HepG2 (cell line): ENCODE measurements at regions not wholly inside any gene's neighbourhood (a gene's known extent, or its start where the extent isn't known, plus 50 kb on each side); places are given as distances from the start of the nearest gene placed in this dataset.

ENCODE experiments used
- ATAC-seq: fragments of 200-7000 bp; cut with Tn5 transposase; 3 replicates; pipeline ENCODE4 v1.9.1; 2020; ENCODE audit warnings: mild to moderate bottlenecking, moderate library complexity
- BruUV-seq: library from RNA; stranded (reverse); fragments of 400-500 nt; replicated peaks from 2 replicates; lab custom pipeline; 2021; lab: Mats Ljungman, UMichigan
- CTCF ChIA-PET: fragments of 300-600 bp; formaldehyde crosslinking; extraction: SDS; loops from one replicate; lab custom pipeline; 2021; ENCODE audit warnings: low total read pairs, inconsistent platforms, low intra/inter-chr PET ratio; lab: Yijun Ruan, JAX
- POLR2A ChIA-PET: fragments of 350-600 bp; sonication (Branson Sonifier 250); formaldehyde crosslinking; loops from one replicate; lab custom pipeline; 2020; ENCODE audit warnings: antibody characterized with exemption, inconsistent platforms; lab: Yijun Ruan, JAX
- DNase-seq: peaks from one replicate; pipeline ENCODE4 v3.0.0-alpha.2; 2015; ENCODE audit warnings: low spot score
- FAIRE-seq: peaks from 3 replicates; lab custom pipeline; 2011; peaks lifted over from hg19 to GRCh38; lab: Jason Lieb, UNC
- H2AFZ ChIP-seq: one replicate; pipeline ENCODE4 v1.6.1; 2011; ENCODE audit warnings: low read length, inconsistent platforms
- H3K27ac ChIP-seq: fragments of 300-600 bp; 3 replicates; pipeline ENCODE4 v1.8.0; 2011; ENCODE audit warnings: mixed run types, mild to moderate bottlenecking, mixed read lengths, low read length, inconsistent platforms; ENCODE audit not compliant: insufficient read depth; ENCODE audit errors: extremely low read length
- H3K27me3 ChIP-seq, 2 experiments: fragments of 200-600 bp in 1 of 2; 2 replicates in 1 of 2; 3 replicates in 1 of 2; pipeline versions ENCODE4 v1.6.0 to v1.8.0; 2011; ENCODE audit warnings: low read length in 2 of 2, mild to moderate bottlenecking in 2 of 2, moderate library complexity in 2 of 2, inconsistent platforms in 1 of 2; ENCODE audit not compliant: insufficient read depth in 2 of 2, control insufficient read depth in 1 of 2
- H3K36me3 ChIP-seq, 2 experiments: fragments of 200-600 bp in 1 of 2; replicated peaks in 1 of 2; 2 replicates in 1 of 2; 3 replicates in 1 of 2; pipeline versions ENCODE4 v1.5.1 to v1.8.0; 2011; ENCODE audit warnings: low read length in 2 of 2, inconsistent platforms in 1 of 2; ENCODE audit not compliant: insufficient read depth in 2 of 2, control insufficient read depth in 1 of 2
- H3K4me1 ChIP-seq: 2 replicates; pipeline ENCODE4 v1.5.1; 2012; ENCODE audit warnings: low read length, inconsistent platforms; ENCODE audit not compliant: insufficient read depth
- H3K4me2 ChIP-seq: 2 replicates; pipeline ENCODE4 v1.6.0; 2011; ENCODE audit warnings: low read depth, low read length, inconsistent platforms
- H3K4me3 ChIP-seq, 3 experiments: fragments of 200-600 bp in 1 of 3; sonication (generic), shearing (Covaris generic) in 1 of 3; replicated peaks in 1 of 3; 2 replicates each; pipeline ENCODE4 v1.5.1; 2011 to 2016; ENCODE audit warnings: low read length in 3 of 3, inconsistent platforms in 2 of 3, low read depth in 2 of 3, mild to moderate bottlenecking in 2 of 3, control low read depth in 1 of 3, mixed read lengths in 1 of 3; ENCODE audit not compliant: insufficient read depth in 1 of 3
- H3K79me2 ChIP-seq: one replicate; pipeline ENCODE4 v1.6.1; 2011; ENCODE audit warnings: low read length, inconsistent platforms; ENCODE audit not compliant: insufficient read depth
- H3K9ac ChIP-seq: 2 replicates; pipeline ENCODE4 v1.6.0; 2011; ENCODE audit warnings: mild to moderate bottlenecking, low read depth, low read length, inconsistent platforms; ENCODE audit not compliant: insufficient read depth
- H3K9me3 ChIP-seq: 2 replicates; pipeline ENCODE4 v1.5.1; 2012; ENCODE audit warnings: mild to moderate bottlenecking, low read length
- H4K20me1 ChIP-seq: 2 replicates; pipeline ENCODE4 v1.6.0; 2011; ENCODE audit warnings: inconsistent platforms, mild to moderate bottlenecking, low read length, moderate library complexity; ENCODE audit not compliant: insufficient read depth
- CBX1 ChIP-seq: IDR thresholded peaks from one replicate; pipeline ENCODE4 v1.6.1; 2016; ENCODE audit warnings: antibody characterized with exemption, low read depth
- FOXP4 ChIP-seq: sonication (generic); formaldehyde crosslinking; IDR thresholded peaks from 2 replicates; pipeline ENCODE4 v1.4.0; 2020; ENCODE audit warnings: missing genetic modification reagents
- ZNF263 ChIP-seq: sonication (generic); formaldehyde crosslinking; IDR thresholded peaks from 2 replicates; pipeline ENCODE4 v1.4.0; 2020; ENCODE audit warnings: missing genetic modification reagents
- ZNF710 ChIP-seq: sonication (generic); formaldehyde crosslinking; IDR thresholded peaks from 2 replicates; pipeline ENCODE4 v1.5.0; 2020; ENCODE audit warnings: mild to moderate bottlenecking, missing genetic modification reagents, borderline replicate concordance
- WGBS: methylation state at CpG from one replicate; pipeline ENCODE4 v1.1.6; 2017; ENCODE audit warnings: low lambda C conversion rate; 5-methylcytosine and 5-hydroxymethylcytosine counted together
- in situ Hi-C: cut with HindIII; loops from 2 replicates; pipeline ENCODE4 v1.10.0; 2017; ENCODE audit warnings: low pct_unique_long_range_greater_than_20kb; ENCODE audit not compliant: extremely low pct_ligation_motif_present
- intact Hi-C: fragments of 100-400 bp; cut with micrococcal nuclease; formaldehyde crosslinking; loops from one replicate; pipeline ENCODE4 v1.10.0; 2022; ENCODE audit not compliant: unreplicated experiment

- POLR2A ChIA-PET = no interaction called here
- Histone ChIP-seq H3K4me2 (no peak overlapping the region), H3K4me1 (peaks cover 7% of the 10 kb centered on the region; the same call in 1 of the 2 replicates), H3K9me3 (no peaks in the 10 kb centered on the region), H3K27ac (no peak overlapping the region), H3K79me2 (no peaks in the 10 kb centered on the region), H3K4me3 (no peak overlapping the region), H2AFZ (no peak overlapping the region), H4K20me1 (no peaks in the 10 kb centered on the region), H3K36me3 (no peaks in the 10 kb centered on the region), H3K9ac (no peak overlapping the region), H3K27me3 (peaks cover 9 to 34% of the 10 kb centered on the region in 2 experiments; a peak in 4 of 5 replicates)
- ATAC-seq (no peak), FAIRE-seq (no peak), DNase-seq (no peak)
- intact Hi-C loops (no loop called here), in situ Hi-C loops (no loop called here)
- no peak for TF ChIP-seq FOXP4 (CRISPR knock-in tag)
- BruUV-seq = no TSS peak
- CTCF ChIA-PET = no interaction called here
- 38% methylated on average over 5 of the region's 5 CpGs for WGBS
Observed at GRCh38 chr4:1583859-1584258, 100.3 kb downstream of the FAM53A start.

- TF ChIP-seq ZNF710 (no peak), CBX1 (no peak), ZNF263 (CRISPR knock-in tag) (peak; percentile 74)
- no peak for DNase-seq
- Histone ChIP-seq H3K36me3 (no peaks in the 10 kb centered on the region), H3K9ac (no peak overlapping the region), H3K9me3 (no peaks in the 10 kb centered on the region), H4K20me1 (no peaks in the 10 kb centered on the region), H3K27ac (no peak overlapping the region), H3K79me2 (no peaks in the 10 kb centered on the region), H3K4me2 (no peak overlapping the region), H3K27me3 (peaks cover 9 to 31% of the 10 kb centered on the region in 2 experiments; a peak in 4 of 5 replicates), H3K4me1 (peaks cover 7% of the 10 kb centered on the region; the same call in 1 of the 2 replicates), H2AFZ (no peak overlapping the region), H3K4me3 (no peak overlapping the region)
- in situ Hi-C loops = no loop called here
- no peak for ATAC-seq
- BruUV-seq = no TSS peak
- ChIA-PET POLR2A (no interaction called here), CTCF (no interaction called here)
- intact Hi-C loops = no loop called here
- no peak for FAIRE-seq
- WGBS = 61% methylated on average over 7 of the region's 15 CpGs
Observed at GRCh38 chr4:1583051-1583785, 100.9 kb downstream of the FAM53A start.
